OCI-LY3 (cell line): ENCODE measurements at regions not wholly inside any gene's neighbourhood (a gene's known extent, or its start where the extent isn't known, plus 50 kb on each side); places are given as distances from the start of the nearest gene placed in this dataset.

ENCODE experiments used
- EZH2phosphoT487 ChIP-seq: fragments of 200-600 bp; shearing (Covaris generic); IDR thresholded peaks from 2 replicates; pipeline ENCODE4 v1.6.1; 2018; ENCODE audit warnings: antibody characterized with exemption, mixed run types, low read depth
- TF ChIP-seq, protein P1 (sequence below): fragments of 200-600, 300-600 bp; sonication (generic); IDR thresholded peaks from 2 replicates; pipeline ENCODE4 v1.5.1; 2014; ENCODE audit warnings: antibody characterized with exemption, low read length, low read depth

DNA sequence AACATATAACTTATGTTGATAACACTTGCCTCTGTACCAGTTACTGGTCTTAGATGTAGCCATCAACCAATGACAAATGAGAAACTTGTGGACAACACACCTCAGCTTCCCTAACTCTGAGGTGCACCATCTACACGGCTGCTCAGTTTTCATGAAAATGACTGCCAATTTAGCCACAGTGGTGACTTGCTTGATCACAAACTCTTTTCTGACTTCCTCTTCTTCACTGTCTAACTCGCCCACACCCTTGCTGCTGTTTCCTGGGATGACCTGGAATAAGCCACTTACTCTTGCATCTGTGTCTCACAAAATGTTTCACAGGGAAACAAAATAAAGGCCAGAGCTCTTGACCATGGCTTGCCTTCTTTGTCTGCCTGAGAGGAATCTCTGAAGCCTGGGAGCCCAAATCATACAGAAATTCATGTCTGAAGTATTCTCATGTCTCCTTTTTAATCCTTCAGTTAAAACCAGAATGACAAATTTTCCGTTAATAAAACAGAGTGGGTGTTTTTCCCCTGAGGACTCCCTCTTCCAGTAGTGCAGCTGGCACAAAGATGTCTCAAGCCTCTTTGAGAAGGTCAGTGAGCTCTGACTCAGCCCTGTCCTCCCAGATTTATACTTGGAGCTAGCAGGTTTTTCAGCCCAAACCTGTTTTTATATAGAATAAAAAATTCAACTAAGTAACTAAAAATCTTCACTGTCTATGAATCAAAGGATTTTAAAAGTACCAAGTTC, 126.5 kb upstream of the PAM start:
- TF ChIP-seq, protein P1, sequence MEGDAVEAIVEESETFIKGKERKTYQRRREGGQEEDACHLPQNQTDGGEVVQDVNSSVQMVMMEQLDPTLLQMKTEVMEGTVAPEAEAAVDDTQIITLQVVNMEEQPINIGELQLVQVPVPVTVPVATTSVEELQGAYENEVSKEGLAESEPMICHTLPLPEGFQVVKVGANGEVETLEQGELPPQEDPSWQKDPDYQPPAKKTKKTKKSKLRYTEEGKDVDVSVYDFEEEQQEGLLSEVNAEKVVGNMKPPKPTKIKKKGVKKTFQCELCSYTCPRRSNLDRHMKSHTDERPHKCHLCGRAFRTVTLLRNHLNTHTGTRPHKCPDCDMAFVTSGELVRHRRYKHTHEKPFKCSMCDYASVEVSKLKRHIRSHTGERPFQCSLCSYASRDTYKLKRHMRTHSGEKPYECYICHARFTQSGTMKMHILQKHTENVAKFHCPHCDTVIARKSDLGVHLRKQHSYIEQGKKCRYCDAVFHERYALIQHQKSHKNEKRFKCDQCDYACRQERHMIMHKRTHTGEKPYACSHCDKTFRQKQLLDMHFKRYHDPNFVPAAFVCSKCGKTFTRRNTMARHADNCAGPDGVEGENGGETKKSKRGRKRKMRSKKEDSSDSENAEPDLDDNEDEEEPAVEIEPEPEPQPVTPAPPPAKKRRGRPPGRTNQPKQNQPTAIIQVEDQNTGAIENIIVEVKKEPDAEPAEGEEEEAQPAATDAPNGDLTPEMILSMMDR = no peak
- TF ChIP-seq EZH2phosphoT487 = no peak
